ENCODE measurements at regions not wholly inside any gene's neighbourhood (a gene's known extent, or its start where the extent isn't known, plus 50 kb on each side); places are given as distances from the start of the nearest gene placed in this dataset.

- TF ChIP-seq CTCF (IDR thresholded peaks at IDR 0.05) (no peak), POLR2A (IDR thresholded peaks at IDR 0.05) (no peak)
Measured at GRCh38 chr2:15704086-15704787, 112.6 kb downstream of the DDX1 start.

Measured in body of pancreas (tissue), 4 donors.